ENCODE measurements at regions not wholly inside any gene's neighbourhood (a gene's known extent, or its start where the extent isn't known, plus 50 kb on each side); places are given as distances from the start of the nearest gene placed in this dataset.

DNA sequence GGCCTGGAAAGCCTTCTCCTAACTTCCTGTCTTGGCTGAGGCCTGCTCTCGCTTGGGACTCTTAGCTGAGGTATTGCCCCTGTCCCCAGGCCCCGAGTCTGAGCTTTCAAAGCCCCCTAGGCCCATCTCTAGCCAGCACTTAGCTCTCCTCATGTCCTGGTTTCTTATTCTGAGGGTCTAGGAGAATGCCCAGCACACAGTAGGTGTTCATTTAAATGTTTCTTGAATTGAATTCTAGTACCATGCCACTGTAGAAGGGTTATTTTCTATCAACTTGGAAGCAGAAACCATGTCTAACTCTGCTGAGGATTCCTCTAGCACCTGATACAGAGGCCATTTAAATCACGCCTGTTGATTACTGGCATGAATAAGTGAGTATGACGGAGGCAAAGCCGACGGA is 98.5 kb downstream of the VEGFA start (continued):
- TF ChIP-seq, protein P1, sequence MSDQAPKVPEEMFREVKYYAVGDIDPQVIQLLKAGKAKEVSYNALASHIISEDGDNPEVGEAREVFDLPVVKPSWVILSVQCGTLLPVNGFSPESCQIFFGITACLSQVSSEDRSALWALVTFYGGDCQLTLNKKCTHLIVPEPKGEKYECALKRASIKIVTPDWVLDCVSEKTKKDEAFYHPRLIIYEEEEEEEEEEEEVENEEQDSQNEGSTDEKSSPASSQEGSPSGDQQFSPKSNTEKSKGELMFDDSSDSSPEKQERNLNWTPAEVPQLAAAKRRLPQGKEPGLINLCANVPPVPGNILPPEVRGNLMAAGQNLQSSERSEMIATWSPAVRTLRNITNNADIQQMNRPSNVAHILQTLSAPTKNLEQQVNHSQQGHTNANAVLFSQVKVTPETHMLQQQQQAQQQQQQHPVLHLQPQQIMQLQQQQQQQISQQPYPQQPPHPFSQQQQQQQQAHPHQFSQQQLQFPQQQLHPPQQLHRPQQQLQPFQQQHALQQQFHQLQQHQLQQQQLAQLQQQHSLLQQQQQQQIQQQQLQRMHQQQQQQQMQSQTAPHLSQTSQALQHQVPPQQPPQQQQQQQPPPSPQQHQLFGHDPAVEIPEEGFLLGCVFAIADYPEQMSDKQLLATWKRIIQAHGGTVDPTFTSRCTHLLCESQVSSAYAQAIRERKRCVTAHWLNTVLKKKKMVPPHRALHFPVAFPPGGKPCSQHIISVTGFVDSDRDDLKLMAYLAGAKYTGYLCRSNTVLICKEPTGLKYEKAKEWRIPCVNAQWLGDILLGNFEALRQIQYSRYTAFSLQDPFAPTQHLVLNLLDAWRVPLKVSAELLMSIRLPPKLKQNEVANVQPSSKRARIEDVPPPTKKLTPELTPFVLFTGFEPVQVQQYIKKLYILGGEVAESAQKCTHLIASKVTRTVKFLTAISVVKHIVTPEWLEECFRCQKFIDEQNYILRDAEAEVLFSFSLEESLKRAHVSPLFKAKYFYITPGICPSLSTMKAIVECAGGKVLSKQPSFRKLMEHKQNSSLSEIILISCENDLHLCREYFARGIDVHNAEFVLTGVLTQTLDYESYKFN (CRISPR knock-in tag; conservative IDR thresholded peaks at IDR 0.05): no peak
- TF ChIP-seq ZNF563 (CRISPR knock-in tag; IDR thresholded peaks at IDR 0.05): no peak
- no peak for TF ChIP-seq HNF4A (CRISPR knock-in tag; IDR thresholded peaks at IDR 0.05)
- TF ChIP-seq ZNF501 (CRISPR knock-in tag; IDR thresholded peaks at IDR 0.05): no peak
- TF ChIP-seq ZSCAN29 (CRISPR knock-in tag; conservative IDR thresholded peaks at IDR 0.05): no peak

DNA sequence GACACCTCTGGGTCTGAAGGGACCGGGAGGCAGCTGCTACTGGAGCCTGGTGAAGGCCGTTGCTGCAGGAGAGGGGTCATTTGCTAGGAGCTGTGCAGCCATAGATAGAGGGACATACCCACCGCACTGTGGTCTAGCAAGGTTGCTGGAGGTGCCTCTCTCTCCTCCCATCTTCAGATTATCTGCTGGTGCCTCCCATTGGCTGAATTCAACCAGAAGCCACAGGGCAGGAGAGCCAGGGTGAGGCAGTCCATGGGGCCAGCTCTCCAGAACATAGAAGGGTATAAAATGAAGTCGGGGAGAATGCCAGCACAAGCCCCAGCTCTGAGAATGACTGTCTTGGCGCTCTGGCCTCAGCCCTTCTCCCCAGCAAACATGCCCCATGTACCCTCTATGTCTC is 98.0 kb downstream of the VEGFA start:
- FAIRE-seq (no peak), DNase-seq (ENCODE audit: low spot score) (no peak), ATAC-seq (no peak)
- H3K79me2 ChIP-seq (ENCODE audit: insufficient read depth, low read length): no peaks in the 10 kb centered on the region
- no peak overlapping the region for H3K27ac ChIP-seq (ENCODE audit: extremely low read length, insufficient read depth, low read length)
- H3K27me3 ChIP-seq (ENCODE audit: control insufficient read depth in 1 of 2, insufficient read depth in 2 of 2, low read length in 2 of 2): peaks cover 9 to 72% of the 10 kb centered on the region in 2 experiments; a peak in 4 of 5 replicates
- H3K36me3 ChIP-seq (replicated peaks in 1 of 2; ENCODE audit: control insufficient read depth in 1 of 2, insufficient read depth in 2 of 2, low read length in 2 of 2): no peaks in the 10 kb centered on the region
- in situ Hi-C loops (cut with HindIII; ENCODE audit: extremely low pct_ligation_motif_present, low pct_unique_long_range_greater_than_20kb) (no loop called here), intact Hi-C loops (cut with micrococcal nuclease; ENCODE audit: unreplicated experiment) (no loop called here)
- no peak overlapping the region for H2AFZ ChIP-seq (ENCODE audit: low read length)
- no peaks in the 10 kb centered on the region for H3K9me3 ChIP-seq (ENCODE audit: low read length)
- ChIA-PET POLR2A (no interaction called here), CTCF (ENCODE audit: low intra/inter-chr PET ratio, low total read pairs) (no interaction called here)
- 28% methylated on average over 5 of the region's 5 CpGs for WGBS (ENCODE audit: low lambda C conversion rate)
- no peak overlapping the region for H3K9ac ChIP-seq (ENCODE audit: insufficient read depth, low read depth, low read length)
- TF ChIP-seq ZSCAN12 (CRISPR knock-in tag; IDR thresholded peaks at IDR 0.05) (no peak), HIVEP1 (CRISPR knock-in tag; IDR thresholded peaks at IDR 0.05) (no peak), ZNF552 (CRISPR knock-in tag; IDR thresholded peaks at IDR 0.05; ENCODE audit: borderline replicate concordance) (no peak), KLF15 (CRISPR knock-in tag; IDR thresholded peaks at IDR 0.05; ENCODE audit: borderline replicate concordance) (no peak)
- H3K4me3 ChIP-seq (replicated peaks in 1 of 3; ENCODE audit: insufficient read depth in 1 of 3, low read depth in 2 of 3, low read length in 3 of 3): no peak overlapping the region
- no peak overlapping the region for H3K4me2 ChIP-seq (ENCODE audit: low read depth, low read length)
- H4K20me1 ChIP-seq (ENCODE audit: insufficient read depth, low read length): no peaks in the 10 kb centered on the region
- peaks cover 19% of the 10 kb centered on the region for H3K4me1 ChIP-seq (ENCODE audit: insufficient read depth, low read length)
- no TSS peak for BruUV-seq (replicated peaks)
